NCI-H2227 treated with DMSO at 0.1 percent for 48 hours (cell line): ENCODE measurements at regions not wholly inside any gene's neighbourhood (a gene's known extent, or its start where the extent isn't known, plus 50 kb on each side); places are given as distances from the start of the nearest gene placed in this dataset.
"Not testable (repeated sequence)": the region's sequence is repeated elsewhere in the genome, so short reads cannot be mapped to it uniquely, and the experiment has no call there.

Experiments used
- DNase-seq: peaks from one replicate; lab custom pipeline; 2025; lab: John Stamatoyannopoulos, UW

DNA sequence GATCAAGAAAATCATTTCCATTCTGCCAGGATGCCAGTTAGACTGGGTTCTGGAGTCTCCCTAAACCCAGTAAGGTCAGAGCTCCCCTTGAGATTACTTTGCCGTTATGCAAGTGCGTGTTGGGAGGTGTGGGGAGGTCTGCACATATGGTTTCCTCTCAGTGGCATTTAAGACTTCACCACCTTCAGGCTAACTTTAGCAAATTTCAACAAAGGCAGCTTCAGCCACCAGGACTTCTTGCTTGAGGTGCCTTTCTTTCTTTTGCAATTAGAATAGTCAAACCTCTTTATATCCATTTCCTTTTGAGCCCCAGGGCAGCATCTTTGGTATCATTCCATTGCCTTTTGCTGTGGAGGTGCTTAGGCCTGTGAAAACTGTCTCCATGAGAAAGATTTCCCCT, 117.2 kb upstream of the CCND2 start:
- no peak for DNase-seq

DNA sequence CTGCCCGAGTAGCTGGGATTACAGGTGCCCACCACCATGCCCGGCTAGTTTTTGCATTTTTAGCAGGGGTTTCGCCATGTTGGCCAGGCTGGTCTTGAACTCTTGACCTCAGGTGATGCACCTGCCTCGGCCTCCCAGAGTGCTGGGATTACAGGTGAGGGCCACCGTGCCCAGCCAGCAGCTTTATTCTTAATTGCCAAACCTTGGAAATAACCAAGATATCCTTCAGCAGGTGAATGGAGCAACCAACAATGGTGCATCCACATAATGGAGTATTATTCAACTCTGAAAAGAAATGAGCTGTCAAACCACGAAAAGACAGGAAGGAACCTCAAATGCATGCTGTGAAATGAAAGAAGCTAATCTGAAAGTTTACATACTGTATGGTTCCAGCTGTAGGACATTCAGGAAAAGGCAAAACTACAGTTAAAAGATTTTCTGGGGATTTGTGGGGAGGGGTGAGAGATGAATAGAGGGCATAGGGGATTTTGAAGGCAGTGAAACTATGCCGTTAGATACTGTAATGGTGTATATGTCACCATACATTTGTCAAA, 118.8 kb upstream of the CCND2 start:
- DNase-seq, result no peak

DNA sequence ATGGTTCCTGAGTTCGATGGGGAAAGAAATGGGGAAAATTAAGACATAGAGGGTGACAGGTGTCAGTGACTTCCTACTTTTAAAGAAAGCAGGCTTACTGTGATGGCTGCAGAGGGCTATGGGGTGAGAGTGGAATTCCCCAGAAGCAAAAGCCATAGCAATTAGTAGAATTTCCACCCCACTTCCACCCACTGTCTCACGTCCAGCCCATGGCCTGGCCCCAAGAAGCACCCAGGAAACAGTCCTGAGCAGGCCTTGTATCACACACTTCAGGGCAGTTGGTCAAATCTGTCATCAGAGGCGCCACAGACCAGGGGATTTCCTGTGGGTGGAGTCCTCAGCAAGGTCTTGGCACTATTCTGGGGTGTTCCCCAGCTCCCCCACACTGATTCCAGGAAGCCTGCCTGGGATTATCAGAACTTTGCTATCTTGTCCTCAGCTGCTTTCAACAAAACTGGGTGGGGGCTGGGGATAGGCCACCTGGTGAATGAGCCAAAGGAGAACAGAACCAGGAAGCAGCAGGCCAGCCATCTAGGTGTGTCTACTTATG, 120.1 kb upstream of the CCND2 start:
- no peak for DNase-seq

DNA sequence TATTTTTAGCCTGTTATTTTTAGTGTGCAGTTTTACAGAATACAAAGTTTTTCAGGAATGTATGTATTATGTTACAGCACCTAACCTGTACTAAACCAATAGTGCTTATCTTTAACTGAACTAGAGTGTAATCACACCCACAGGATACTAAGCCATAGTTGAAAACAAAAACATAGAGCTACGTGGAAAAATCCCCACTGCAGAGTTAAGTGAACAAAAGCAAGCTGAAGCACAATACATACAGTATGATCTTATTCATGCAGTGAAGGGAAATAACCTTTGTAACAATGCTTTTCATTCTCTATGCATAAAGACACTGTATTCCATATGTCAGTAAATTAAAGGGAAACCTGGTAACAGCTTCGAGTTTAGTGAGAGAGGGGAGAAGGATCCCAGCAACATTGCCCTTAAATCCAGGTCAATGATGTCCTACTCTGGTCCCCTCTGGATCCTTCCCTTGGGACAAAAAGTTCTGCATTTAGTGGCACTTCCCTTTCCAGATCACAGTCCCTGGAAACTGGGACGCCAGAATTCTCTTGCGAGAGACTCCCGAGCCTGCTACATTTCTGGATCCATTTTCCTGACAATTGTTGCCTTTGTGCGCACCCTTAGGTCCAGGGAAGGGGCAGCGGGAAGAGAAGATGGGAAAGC, 121.3 kb upstream of the CCND2 start:
- no peak for DNase-seq

DNA sequence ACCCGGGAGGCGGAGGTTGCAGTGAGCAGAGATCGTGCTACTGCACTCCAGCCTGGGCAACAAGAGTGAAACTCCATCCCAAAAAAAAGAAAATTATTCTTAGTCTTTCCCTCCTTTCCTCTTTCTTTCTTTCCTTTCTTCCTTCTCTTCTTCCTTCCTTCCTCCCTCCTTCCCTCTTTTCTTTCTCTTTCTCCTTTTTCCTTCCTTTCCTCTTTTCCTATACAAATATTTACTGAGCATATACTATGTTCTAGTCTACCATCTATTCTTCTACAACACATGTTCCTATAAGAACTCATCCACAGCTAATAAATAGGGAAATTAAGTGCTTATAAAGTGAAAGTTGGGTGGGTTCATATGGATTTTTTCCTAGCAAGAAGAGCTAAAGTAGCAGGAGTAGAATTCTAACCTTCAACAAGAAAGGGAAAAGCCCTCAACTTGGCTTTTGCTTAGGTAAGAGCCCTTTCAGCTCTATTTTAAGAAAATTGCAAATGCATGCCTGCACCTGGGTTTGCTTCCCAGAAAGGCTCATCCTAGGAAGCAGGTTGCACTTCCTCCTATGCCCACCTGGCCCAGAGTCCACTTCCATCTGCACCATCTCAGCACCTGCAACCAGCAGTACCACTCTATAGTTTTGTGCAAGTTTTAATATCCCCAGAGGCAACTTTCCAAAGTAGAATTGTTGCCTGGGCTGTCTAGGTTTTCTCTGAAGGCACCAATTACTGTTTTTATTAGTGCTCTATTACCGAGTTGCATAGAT, 122.0 kb upstream of the CCND2 start:
- DNase-seq, result no peak

DNA sequence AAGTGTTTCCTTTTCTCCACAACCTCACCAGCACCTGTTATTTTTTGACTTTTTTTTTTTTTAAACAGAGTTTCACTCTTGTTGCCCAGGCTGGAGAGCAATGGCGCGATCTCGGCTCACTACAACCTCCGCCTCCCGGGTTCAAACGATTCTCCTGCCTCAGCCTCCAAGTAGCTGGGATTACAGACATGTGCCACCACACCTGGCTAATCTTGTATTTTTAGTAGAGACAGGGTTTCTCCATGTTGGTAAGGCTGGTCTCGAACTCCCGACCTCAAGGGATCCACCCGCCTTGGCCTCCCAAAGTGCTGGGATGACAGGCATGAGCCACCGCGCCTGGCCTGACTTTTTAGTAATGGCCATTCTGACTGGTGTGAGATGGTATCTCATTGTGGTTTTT, 123.2 kb upstream of the CCND2 start:
- not testable (repeated sequence) for DNase-seq

DNA sequence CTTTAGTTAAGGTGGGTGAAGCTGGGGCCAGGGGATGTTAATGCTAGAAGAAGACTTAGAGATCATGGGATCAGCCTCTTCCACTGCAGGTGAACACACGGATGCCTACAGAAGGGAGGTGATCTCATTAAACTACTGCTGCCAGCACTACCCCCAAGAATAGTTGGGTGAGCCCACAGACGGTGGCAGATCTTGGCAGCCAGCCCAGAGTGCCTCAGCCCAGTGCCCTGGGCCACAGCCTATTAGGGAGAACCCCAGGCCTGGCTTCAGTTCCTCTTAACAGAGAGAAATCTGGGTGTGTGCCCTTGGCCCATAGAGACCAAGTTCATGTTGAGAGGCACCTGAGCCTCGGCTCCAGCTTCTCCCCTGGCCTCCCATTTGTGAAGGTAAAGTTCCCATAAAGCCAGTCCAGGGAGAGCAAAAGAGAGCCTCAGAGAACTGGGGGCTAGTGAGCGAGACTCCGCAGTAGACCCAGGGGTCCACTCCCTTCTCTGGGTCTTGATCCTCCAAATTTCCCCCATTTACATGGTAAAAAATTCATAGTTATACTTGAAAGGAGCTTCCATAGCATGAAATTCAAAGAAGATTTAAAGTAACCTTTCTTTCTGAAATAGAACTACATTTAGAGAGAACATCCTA, 125.0 kb upstream of the CCND2 start:
- DNase-seq, result no peak

DNA sequence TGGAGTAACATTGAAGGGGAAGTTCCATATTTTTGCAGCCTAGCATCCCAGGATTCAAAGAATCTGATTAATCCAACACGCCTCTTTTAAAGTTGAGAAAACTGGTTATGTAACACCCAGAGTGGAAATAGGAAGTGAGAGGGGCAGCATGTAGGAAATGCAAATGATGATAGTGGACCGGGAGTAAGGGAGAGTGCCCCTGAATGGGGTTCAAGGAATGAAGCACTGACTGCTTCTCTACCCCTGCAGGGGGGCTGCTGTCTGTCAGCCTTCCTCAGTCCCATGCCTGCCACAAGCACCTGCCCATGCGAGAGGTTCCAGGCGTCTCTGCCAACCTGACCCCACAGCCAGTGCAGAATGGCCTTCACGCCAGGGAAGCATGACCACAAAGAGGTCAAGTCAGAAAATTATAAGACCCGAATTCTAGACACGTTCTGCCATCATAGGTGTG, 126.5 kb upstream of the CCND2 start:
- no peak for DNase-seq

DNA sequence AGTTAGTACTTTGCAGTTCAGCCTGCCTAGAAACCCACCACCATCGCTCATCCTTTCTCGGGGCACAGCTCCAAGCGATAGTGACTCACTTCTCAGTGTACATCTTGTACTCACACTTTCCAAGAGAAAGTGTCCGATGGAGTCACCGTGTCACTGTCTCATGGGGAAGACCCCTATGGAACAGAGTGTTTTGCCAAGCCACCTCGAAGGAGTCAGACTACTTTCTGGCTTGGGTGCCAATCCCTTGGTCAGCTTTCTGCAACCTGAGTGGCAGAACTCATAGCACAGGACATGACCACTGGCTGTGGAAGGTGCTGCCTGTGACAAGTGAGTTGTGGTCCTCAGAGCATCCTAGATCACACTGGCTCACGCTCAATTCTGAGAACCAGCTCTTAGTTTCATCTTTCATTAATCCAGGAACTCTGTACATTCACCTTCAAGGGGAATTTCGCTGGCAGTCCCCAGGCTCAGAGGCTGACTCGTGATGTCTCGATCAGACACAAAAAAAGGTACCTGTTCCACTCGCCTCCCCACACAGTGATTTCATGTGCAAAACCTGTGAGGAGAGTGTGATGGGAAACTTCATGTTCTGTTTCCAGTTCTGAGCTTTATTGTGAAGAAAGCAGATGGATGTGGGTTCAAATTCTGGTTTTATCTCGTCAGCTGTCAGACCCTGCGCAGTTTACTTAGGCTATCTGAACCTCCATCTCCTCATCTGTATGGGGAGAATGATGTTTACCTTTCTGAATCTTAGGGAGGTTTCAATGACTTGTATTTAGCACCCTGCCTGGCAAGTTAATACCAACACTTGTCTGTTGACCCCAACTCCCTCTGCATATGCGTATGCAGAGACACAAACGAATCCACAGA, 127.3 kb upstream of the CCND2 start:
- DNase-seq, result no peak

DNA sequence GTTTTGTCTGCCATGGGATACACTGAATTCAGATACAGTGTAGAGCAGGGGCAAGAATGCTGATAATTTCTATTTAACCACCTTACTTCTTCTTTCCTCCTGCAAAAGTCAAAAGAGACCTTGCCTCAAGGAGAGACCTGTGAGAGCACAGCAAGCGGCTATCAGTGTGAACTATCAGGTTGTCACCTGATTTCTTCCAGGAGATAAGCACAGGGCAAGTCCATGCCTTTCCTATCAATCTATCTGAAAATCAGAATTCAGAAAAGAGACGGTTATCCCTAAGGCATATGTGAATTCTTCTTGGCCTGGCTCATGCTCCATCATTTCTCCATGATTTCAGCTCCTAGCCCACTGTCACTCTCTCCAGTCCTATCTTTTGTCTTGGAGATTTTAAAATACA, 128.9 kb upstream of the CCND2 start:
- DNase-seq, result no peak

DNA sequence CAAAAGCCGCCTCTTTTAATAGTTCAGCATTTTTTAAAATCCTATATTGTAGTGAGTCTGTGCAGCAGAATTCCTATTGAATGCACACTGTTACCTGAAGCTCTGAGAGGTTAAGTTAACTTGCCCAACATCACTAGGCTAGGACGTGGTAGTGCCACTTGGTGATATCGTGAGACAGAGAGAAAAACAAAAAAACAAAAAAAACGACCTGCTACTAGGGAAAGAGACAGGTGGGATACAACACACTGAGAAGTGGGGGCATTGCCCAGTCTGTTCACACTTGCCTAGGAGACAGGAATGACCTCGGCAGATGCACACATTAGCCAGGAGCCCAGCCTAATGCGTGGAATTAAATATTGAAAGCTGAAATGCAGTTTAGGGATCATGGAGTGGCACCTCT, 129.7 kb upstream of the CCND2 start:
- no peak for DNase-seq

DNA sequence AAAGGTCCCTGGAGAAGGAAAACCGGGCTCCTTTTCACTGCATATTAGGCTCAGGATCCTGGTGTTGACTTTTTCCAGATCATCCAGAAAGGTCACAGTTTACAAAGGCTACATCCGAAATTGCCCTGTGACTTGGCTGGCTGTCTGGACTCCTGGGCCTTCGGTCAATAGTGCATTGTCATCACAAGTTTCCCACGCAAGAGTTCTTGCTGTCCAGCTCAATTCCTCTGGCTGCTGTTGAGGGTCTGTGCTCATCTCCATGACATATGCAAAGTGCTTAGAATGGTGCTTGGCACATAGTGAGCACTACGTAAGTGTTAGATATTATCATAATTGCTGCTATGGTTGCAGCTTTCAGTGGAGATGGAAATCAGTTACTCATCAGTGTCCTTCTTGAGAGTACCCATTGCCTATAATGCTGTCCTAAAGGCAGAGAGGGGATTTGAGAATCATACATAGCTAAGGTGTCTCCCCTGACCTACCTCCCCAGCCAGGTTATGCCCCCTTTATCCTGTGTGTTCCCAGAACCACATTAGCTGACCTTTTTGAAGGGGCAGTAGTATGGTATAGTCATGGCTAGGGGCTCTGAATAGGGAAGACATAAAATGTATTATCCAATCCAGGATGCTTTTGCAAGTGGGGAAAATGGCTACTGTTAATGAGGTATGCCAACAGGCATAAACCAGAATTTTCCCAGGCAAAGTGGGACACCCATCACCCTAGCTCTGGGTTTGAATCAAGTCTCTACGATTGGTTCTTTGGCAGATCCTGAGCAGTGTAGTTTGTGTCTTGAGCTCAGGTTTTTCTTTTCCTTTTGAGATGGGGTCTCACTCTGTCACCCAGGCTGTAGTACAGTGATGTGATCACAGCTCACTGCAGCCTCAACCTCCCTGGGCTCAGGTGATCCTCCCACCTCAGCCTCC, 132.0 kb upstream of the CCND2 start:
- DNase-seq, result no peak

DNA sequence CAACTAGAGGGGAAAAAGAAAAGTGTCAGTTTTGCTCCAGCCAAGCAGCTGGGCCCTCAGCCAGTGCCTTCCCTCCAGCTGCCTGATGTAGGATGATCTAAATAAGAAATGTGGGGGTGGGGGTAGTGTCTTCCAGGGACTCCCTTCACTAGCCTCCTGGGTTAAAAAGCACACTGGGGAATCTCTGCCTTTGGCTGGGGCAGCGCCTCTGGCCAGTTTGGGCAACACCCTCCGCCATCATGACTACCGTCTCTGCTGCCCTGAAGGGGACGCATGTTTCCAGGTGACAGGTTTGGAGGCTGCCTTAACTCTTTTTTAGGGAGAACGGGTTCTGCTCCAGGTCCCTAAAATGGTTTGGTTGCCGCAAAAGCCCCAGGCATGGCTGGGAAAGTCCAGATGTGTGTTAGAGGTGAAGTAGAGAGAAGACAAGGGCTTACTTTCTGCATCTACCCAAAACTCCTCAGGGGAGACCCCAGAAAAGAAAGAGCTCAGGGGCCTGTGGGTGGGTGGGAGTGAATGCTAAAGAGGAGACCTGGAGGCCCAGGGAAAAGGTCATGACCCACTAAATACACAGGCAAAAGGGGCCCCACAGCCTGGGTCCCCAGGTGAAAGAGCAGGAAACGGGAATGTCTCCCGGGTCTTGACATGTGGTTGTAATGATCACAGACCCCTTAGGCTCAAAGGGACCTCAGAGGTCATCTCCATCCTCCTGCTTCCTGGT, 132.8 kb upstream of the CCND2 start:
- DNase-seq, result no peak

DNA sequence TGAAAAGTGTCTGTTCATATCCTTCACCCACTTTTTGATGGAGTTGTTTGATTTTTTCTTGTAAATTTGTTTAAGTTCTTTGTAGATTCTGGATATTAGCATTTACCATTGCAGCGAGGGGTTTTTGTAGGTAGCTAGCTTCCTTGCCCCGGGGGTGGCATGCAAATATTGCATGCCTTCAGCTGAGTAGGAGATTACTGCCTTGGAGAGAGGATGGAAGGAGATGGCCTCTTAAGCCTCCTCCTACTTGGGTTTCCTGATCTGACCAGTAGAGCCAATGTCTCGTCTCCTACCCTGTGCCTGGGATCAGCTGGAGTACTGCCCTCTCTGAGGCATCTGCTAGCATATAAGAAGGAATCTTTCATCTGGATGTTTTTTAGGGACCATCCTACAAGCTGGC, 134.4 kb upstream of the CCND2 start:
- no peak for DNase-seq

DNA sequence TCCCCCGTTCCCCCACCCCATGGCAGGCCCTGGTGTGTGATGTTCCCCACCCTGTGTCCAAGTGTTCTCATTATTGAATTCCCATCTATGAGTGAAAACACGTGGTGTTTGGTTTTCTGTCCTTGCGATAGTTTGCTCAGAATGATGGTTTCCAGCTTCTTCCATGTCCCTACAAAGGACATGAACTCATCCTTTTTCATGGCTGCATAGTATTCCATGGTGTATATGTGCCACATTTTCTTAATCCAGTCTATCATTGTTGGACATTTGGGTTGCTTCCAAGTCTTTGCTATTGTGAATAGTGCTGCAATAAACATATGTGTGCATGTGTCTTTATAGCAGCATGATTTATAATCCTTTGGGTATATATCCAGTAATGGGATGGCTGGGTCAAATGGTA, 135.0 kb upstream of the CCND2 start:
- not testable (repeated sequence) for DNase-seq

DNA sequence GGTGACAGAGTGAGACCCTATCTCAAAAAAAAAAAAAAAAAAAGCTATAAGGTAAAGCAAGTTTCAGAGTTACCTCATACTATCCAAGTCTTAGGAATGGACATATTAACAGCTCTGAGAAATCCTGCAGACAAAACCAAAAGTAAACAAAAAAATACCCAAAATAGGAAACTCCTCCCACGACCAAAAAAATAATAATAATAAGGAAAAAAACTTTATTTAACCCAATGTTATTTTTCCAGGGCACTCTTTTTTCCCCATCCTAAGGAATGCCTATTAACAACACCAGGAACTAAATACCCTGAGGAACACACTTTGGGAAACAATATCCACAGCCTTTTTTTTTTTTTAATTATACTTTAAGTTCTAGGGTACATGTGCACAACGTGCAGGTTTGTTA, 135.5 kb upstream of the CCND2 start:
- no peak for DNase-seq

DNA sequence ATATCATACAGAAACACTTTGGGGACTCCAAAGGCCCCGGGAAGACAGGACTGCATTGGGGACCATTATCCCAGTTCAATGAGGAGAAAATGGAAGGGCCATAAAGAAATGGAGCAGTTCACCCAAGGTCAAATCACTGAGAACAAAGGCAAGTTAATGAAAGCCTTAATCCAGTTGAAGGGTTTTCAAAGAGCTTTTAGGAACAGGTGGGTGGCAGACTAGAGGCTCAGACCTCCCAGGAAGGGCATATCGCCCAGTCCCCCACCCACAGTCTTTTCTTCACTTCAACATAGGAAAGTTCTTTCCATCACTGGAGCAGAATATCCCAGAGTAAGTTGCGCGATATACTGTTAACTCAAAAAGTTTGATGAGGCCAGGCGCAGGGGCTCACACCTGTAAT, 136.1 kb upstream of the CCND2 start:
- DNase-seq, result no peak

DNA sequence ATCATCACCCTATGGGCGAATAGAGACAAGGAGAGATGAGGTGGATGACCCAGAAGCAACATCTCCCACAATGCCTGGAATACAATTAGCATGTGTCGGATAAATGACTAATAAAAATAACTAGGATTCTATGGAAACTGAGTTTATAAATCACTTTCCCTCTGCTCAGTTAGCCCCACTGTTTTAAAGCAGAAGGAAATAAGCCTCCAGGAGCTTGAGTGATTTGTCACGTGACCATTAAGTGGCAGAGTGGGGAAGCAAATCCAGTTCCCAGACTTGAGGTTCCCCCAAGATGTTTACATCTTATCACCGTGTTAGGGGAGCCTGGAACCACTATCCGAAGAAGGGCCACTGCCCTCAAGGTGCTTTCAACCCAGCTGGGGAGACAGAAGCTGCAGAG, 136.5 kb upstream of the CCND2 start:
- DNase-seq, result no peak

DNA sequence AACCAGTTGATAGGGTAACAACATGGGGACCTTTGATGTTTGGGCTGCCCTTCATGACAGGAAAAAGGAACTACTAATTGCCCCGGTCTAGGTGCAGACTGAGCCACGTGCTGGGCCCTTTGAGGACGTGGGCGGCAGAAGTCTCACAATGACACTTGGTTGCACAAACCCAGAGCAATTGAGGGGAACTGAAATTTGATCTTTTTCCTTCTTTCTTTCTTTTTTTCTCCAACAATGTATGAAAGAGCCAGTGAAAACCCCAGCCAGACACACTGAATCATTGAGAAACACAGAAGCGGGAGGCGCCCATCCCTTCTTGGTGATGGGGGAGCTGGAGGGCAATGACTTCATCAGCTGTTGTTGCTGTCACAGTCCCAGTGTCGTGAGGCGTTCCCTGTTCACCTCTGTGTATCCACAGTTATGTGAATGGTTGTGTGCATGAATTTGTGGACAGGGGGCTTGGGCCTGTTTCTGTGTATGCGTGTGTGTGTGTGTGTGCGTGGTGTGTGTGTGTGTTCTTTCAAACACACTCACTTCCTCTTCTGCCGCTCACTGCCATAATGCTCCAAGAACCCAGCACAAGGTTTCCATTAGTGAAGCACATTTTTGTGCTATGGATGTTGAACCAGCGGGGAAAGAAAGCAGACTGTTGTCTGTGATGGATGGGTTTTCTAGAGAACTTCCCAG, 137.5 kb upstream of the CCND2 start:
- no peak for DNase-seq
